ENCODE measurements at regions not wholly inside any gene's neighbourhood (a gene's known extent, or its start where the extent isn't known, plus 50 kb on each side); places are given as distances from the start of the nearest gene placed in this dataset.

DNA sequence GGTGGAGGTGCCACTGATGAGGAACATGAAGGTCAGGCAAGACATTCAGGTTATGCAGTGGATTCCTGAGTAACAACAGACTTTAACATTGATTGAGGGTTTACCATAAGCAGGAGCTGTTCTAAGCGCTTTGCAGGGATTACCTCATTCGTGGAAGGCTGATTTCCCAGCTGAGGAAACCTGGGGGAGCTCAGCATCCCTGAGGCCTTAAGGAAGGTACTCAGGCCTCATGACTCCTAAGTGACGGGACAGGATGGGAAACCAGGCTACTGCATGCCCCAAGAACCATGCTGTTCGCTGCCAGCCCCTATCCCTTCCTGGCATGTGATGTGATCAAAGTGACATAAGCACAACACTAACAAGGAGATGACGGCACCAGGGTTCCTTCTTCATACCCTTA lies 143.6 kb upstream of the NFE2L3 start:
- Histone ChIP-seq H3K4me2 (ENCODE audit: low read length) (no peak overlapping the region), H3K36me3 (ENCODE audit: insufficient read depth, low read length) (no peaks in the 10 kb centered on the region), H3K4me3 (ENCODE audit: low read depth, low read length, poor library complexity, severe bottlenecking) (no peak overlapping the region), H3K79me2 (ENCODE audit: insufficient read depth, low read depth, low read length) (no peaks in the 10 kb centered on the region), H4K20me1 (ENCODE audit: insufficient read depth, low read length) (no peaks in the 10 kb centered on the region), H3K9me2 (ENCODE audit: insufficient read depth, low read length) (no peaks in the 10 kb centered on the region), H3K27ac (ENCODE audit: low read depth, low read length, poor library complexity, severe bottlenecking) (no peak overlapping the region), H2AFZ (ENCODE audit: low read length) (no peak overlapping the region), H3K9me3 (ENCODE audit: low read length) (no peaks in the 10 kb centered on the region), H3K4me1 (ENCODE audit: insufficient read depth, low read length, poor library complexity, severe bottlenecking) (peaks cover 19% of the 10 kb centered on the region)
- TF ChIP-seq EZH2phosphoT487 (IDR thresholded peaks at IDR 0.05; ENCODE audit: borderline replicate concordance, low read depth, low read length), result no peak
- TF ChIP-seq, protein P1, sequence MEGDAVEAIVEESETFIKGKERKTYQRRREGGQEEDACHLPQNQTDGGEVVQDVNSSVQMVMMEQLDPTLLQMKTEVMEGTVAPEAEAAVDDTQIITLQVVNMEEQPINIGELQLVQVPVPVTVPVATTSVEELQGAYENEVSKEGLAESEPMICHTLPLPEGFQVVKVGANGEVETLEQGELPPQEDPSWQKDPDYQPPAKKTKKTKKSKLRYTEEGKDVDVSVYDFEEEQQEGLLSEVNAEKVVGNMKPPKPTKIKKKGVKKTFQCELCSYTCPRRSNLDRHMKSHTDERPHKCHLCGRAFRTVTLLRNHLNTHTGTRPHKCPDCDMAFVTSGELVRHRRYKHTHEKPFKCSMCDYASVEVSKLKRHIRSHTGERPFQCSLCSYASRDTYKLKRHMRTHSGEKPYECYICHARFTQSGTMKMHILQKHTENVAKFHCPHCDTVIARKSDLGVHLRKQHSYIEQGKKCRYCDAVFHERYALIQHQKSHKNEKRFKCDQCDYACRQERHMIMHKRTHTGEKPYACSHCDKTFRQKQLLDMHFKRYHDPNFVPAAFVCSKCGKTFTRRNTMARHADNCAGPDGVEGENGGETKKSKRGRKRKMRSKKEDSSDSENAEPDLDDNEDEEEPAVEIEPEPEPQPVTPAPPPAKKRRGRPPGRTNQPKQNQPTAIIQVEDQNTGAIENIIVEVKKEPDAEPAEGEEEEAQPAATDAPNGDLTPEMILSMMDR (conservative IDR thresholded peaks at IDR 0.05; ENCODE audit: low read length), result no peak
- DNase-seq (ENCODE audit: low spot score), result no peak
- ChIA-PET POLR2A (interaction anchor here (0.6 to 1.1 kb wide), 5 partner anchors 10 to 1052 kb away, joined by 3 to 4 read pairs (median 3); no protein-coding TSS in a partner anchor), CTCF (ENCODE audit: unreplicated experiment) (interaction anchor here (0.6 kb wide), 1 partner anchor 114 kb away, joined by 5 read pairs; no protein-coding TSS in a partner anchor)
- intact Hi-C loops (cut with micrococcal nuclease; ENCODE audit: unreplicated experiment), result no loop called here
- no TSS peak for BruUV-seq (replicated peaks)

DNA sequence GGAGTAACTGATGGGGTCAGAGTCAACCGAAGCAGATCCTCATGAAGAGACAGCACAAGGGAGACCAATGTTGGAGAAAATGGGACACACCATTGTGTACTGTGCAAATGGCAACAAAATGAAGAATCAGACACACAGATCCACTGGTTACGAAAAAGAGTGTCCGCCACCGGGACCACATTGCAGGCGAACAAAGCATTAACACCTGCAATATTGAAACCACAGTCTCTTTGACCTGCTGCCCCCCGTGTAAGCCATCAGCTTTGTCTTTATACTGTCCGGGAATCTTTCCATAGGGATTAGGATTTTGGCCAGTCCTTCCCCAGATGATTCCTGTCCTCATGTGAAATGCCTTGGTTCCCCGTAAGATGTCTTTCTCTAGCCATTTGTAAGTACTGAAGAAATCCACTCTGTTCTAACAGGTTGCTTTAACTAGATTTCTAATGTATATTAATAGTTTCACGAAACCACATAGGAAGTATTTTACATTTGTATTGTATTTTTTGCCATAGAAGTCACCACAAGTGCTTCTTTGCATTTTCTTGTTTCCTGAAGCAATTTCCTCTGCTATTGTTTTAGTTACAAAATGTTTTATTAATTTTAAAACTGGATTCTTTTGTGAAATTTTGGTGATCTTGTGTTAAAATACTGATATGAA lies 140.8 kb upstream of the NFE2L3 start:
- TF ChIP-seq, protein P1 (conservative IDR thresholded peaks at IDR 0.05; ENCODE audit: low read length), result no peak
- no peak for TF ChIP-seq EZH2phosphoT487 (IDR thresholded peaks at IDR 0.05; ENCODE audit: borderline replicate concordance, low read depth, low read length)
- no peak overlapping the region for H3K27ac ChIP-seq (ENCODE audit: low read depth, low read length, poor library complexity, severe bottlenecking)
- ChIA-PET CTCF (ENCODE audit: unreplicated experiment) (no interaction called here), POLR2A (no interaction called here)
- DNase-seq (ENCODE audit: low spot score), result peak; percentile 13
- no peak overlapping the region for H2AFZ ChIP-seq (ENCODE audit: low read length)
- peaks cover 23% of the 10 kb centered on the region for H3K4me1 ChIP-seq (ENCODE audit: insufficient read depth, low read length, poor library complexity, severe bottlenecking)
- peaks cover 6% of the 10 kb centered on the region; the same call in 1 of the 2 replicates for H3K9me3 ChIP-seq (ENCODE audit: low read length)
- no TSS peak for BruUV-seq (replicated peaks)
- peak overlapping the region; percentile 28 for H3K4me3 ChIP-seq (ENCODE audit: low read depth, low read length, poor library complexity, severe bottlenecking)
- peak overlapping the region; percentile 55 for H3K4me2 ChIP-seq (ENCODE audit: low read length)
- intact Hi-C loops (cut with micrococcal nuclease; ENCODE audit: unreplicated experiment), result no loop called here
- no peaks in the 10 kb centered on the region for H4K20me1 ChIP-seq (ENCODE audit: insufficient read depth, low read length)
- H3K36me3 ChIP-seq (ENCODE audit: insufficient read depth, low read length), result no peaks in the 10 kb centered on the region
- H3K9me2 ChIP-seq (ENCODE audit: insufficient read depth, low read length), result no peaks in the 10 kb centered on the region
- H3K79me2 ChIP-seq (ENCODE audit: insufficient read depth, low read depth, low read length), result no peaks in the 10 kb centered on the region

GRCh38 chr7:26013551-26014083 lies 138.4 kb upstream of the NFE2L3 start:
- H3K27ac ChIP-seq (ENCODE audit: low read depth, low read length, poor library complexity, severe bottlenecking), result no peak overlapping the region
- no peak overlapping the region for H3K4me3 ChIP-seq (ENCODE audit: low read depth, low read length, poor library complexity, severe bottlenecking)
- no peaks in the 10 kb centered on the region for H3K9me2 ChIP-seq (ENCODE audit: insufficient read depth, low read length)
- POLR2A ChIA-PET, result no interaction called here
- TF ChIP-seq EZH2phosphoT487 (IDR thresholded peaks at IDR 0.05; ENCODE audit: borderline replicate concordance, low read depth, low read length), result no peak
- TF ChIP-seq, protein P1 (conservative IDR thresholded peaks at IDR 0.05; ENCODE audit: low read length), result no peak
- peaks cover 23% of the 10 kb centered on the region for H3K4me1 ChIP-seq (ENCODE audit: insufficient read depth, low read length, poor library complexity, severe bottlenecking)
- DNase-seq (ENCODE audit: low spot score), result no peak
- no peak overlapping the region for H3K4me2 ChIP-seq (ENCODE audit: low read length)
- intact Hi-C loops (cut with micrococcal nuclease; ENCODE audit: unreplicated experiment), result no loop called here
- BruUV-seq (replicated peaks), result no TSS peak
- no peaks in the 10 kb centered on the region for H3K36me3 ChIP-seq (ENCODE audit: insufficient read depth, low read length)
- CTCF ChIA-PET (ENCODE audit: unreplicated experiment), result no interaction called here
- H3K9me3 ChIP-seq (ENCODE audit: low read length), result peaks cover 7% of the 10 kb centered on the region; the same call in 1 of the 2 replicates
- no peak overlapping the region for H2AFZ ChIP-seq (ENCODE audit: low read length)
- H3K79me2 ChIP-seq (ENCODE audit: insufficient read depth, low read depth, low read length), result no peaks in the 10 kb centered on the region
- H4K20me1 ChIP-seq (ENCODE audit: insufficient read depth, low read length), result no peaks in the 10 kb centered on the region

Measured in OCI-LY7 (cell line).